ENCODE measurements at regions not wholly inside any gene's neighbourhood (a gene's known extent, or its start where the extent isn't known, plus 50 kb on each side); places are given as distances from the start of the nearest gene placed in this dataset.

- Histone ChIP-seq H3K27ac (ENCODE audit: low read depth, low read length) (no peak overlapping the region), H3K4me3 (ENCODE audit: insufficient read depth, low read length, poor library complexity, severe bottlenecking) (no peak overlapping the region), H3K9me3 (ENCODE audit: insufficient read depth, low read length) (no peaks in the 10 kb centered on the region), H4K20me1 (ENCODE audit: low read depth, low read length) (no peaks in the 10 kb centered on the region), H3F3A (ENCODE audit: insufficient read depth) (no peaks in the 10 kb centered on the region), H3K79me2 (ENCODE audit: insufficient read depth, low read length) (no peaks in the 10 kb centered on the region), H3K9ac (ENCODE audit: low read length) (no peak overlapping the region), H3K4me2 (ENCODE audit: low read depth, low read length, poor library complexity, severe bottlenecking) (no peak overlapping the region), H3K36me3 (ENCODE audit: low read length) (no peaks in the 10 kb centered on the region), H2AFZ (ENCODE audit: low read depth, low read length, severe bottlenecking) (no peak overlapping the region), H3K27me3 (ENCODE audit: low read length) (no peaks in the 10 kb centered on the region), H3K9me2 (replicated peaks; ENCODE audit: insufficient read depth, low read length) (no peaks in the 10 kb centered on the region)
- TF ChIP-seq CTCF (IDR thresholded peaks at IDR 0.05; ENCODE audit: insufficient read depth, low read length, poor library complexity, severe bottlenecking): no peak
- no peak for TF ChIP-seq EZH2phosphoT487 (conservative IDR thresholded peaks at IDR 0.05; ENCODE audit: low read length)
These were observed 117.5 kb downstream of the CEBPB start for GRCh38 chr20:50308166-50308512.

GRCh38 chr20:50308513-50309279 lies 118.1 kb downstream of the CEBPB start:
- H3K27ac ChIP-seq (ENCODE audit: low read depth, low read length): no peak overlapping the region
- H3K9ac ChIP-seq (ENCODE audit: low read length): no peak overlapping the region
- no peak overlapping the region for H3K4me3 ChIP-seq (ENCODE audit: insufficient read depth, low read length, poor library complexity, severe bottlenecking)
- H3K79me2 ChIP-seq (ENCODE audit: insufficient read depth, low read length): no peaks in the 10 kb centered on the region
- TF ChIP-seq CTCF (IDR thresholded peaks at IDR 0.05; ENCODE audit: insufficient read depth, low read length, poor library complexity, severe bottlenecking) (no peak), EZH2phosphoT487 (conservative IDR thresholded peaks at IDR 0.05; ENCODE audit: low read length) (no peak)
- no peaks in the 10 kb centered on the region for H3K9me2 ChIP-seq (replicated peaks; ENCODE audit: insufficient read depth, low read length)
- no peaks in the 10 kb centered on the region for H3F3A ChIP-seq (ENCODE audit: insufficient read depth)
- no peaks in the 10 kb centered on the region for H3K36me3 ChIP-seq (ENCODE audit: low read length)
- H3K4me2 ChIP-seq (ENCODE audit: low read depth, low read length, poor library complexity, severe bottlenecking): no peak overlapping the region
- no peaks in the 10 kb centered on the region for H4K20me1 ChIP-seq (ENCODE audit: low read depth, low read length)
- H2AFZ ChIP-seq (ENCODE audit: low read depth, low read length, severe bottlenecking): no peak overlapping the region
- H3K9me3 ChIP-seq (ENCODE audit: insufficient read depth, low read length): no peaks in the 10 kb centered on the region
- no peaks in the 10 kb centered on the region for H3K27me3 ChIP-seq (ENCODE audit: low read length)

- no peak overlapping the region for H3K4me3 ChIP-seq (ENCODE audit: insufficient read depth, low read length, poor library complexity, severe bottlenecking)
- no peak overlapping the region for H3K4me2 ChIP-seq (ENCODE audit: low read depth, low read length, poor library complexity, severe bottlenecking)
These were observed 118.7 kb downstream of the CEBPB start for GRCh38 chr20:50309280-50309763.

More at GRCh38 chr20:50309280-50309763, 118.7 kb downstream of the CEBPB start:
- Histone ChIP-seq H3K9me2 (replicated peaks; ENCODE audit: insufficient read depth, low read length) (no peaks in the 10 kb centered on the region), H3K79me2 (ENCODE audit: insufficient read depth, low read length) (no peaks in the 10 kb centered on the region), H3K27me3 (ENCODE audit: low read length) (no peaks in the 10 kb centered on the region), H3K9ac (ENCODE audit: low read length) (no peak overlapping the region), H3K36me3 (ENCODE audit: low read length) (no peaks in the 10 kb centered on the region), H3F3A (ENCODE audit: insufficient read depth) (no peaks in the 10 kb centered on the region), H2AFZ (ENCODE audit: low read depth, low read length, severe bottlenecking) (no peak overlapping the region), H3K27ac (ENCODE audit: low read depth, low read length) (no peak overlapping the region), H3K9me3 (ENCODE audit: insufficient read depth, low read length) (no peaks in the 10 kb centered on the region), H4K20me1 (ENCODE audit: low read depth, low read length) (no peaks in the 10 kb centered on the region)
- TF ChIP-seq CTCF (IDR thresholded peaks at IDR 0.05; ENCODE audit: insufficient read depth, low read length, poor library complexity, severe bottlenecking) (no peak), EZH2phosphoT487 (conservative IDR thresholded peaks at IDR 0.05; ENCODE audit: low read length) (no peak)

Data from SU-DHL-6 (cell line).